HepG2 (cell line): ENCODE measurements at regions not wholly inside any gene's neighbourhood (a gene's known extent, or its start where the extent isn't known, plus 50 kb on each side); places are given as distances from the start of the nearest gene placed in this dataset.

Experiments used
- ARNT2 ChIP-seq: sonication (generic); formaldehyde crosslinking; IDR thresholded peaks from 2 replicates; pipeline ENCODE4 v1.8.0; 2022; ENCODE audit warnings: mild to moderate bottlenecking, low read depth, missing genetic modification reagents, moderate library complexity
- CTCF ChIP-seq: sonication (generic); formaldehyde crosslinking; IDR thresholded peaks from 2 replicates; pipeline ENCODE4 v1.5.0; 2020; ENCODE audit warnings: mild to moderate bottlenecking, missing genetic modification reagents, moderate library complexity
- HMGXB4 ChIP-seq, 2 experiments: sonication (generic) in 1 of 2; formaldehyde crosslinking in 1 of 2; IDR thresholded peaks; 2 replicates each; pipeline versions ENCODE4 v1.4.0 to v1.6.1; 2018 to 2020; ENCODE audit warnings: missing genetic modification reagents in 2 of 2, borderline replicate concordance in 1 of 2, low read depth in 1 of 2, mild to moderate bottlenecking in 1 of 2, missing biosample characterization in 1 of 2
- PATZ1 ChIP-seq: sonication (generic); formaldehyde crosslinking; IDR thresholded peaks from 2 replicates; pipeline ENCODE4 v1.4.0; 2020; ENCODE audit warnings: missing genetic modification reagents
- PAX8 ChIP-seq: sonication (generic); formaldehyde crosslinking; IDR thresholded peaks from 2 replicates; pipeline ENCODE4 v1.8.0; 2022; ENCODE audit warnings: mild to moderate bottlenecking, missing genetic modification reagents, borderline replicate concordance
- POLR2A ChIP-seq, 2 experiments: IDR thresholded peaks; 2 replicates each; pipeline ENCODE4 v1.6.1; 2011; ENCODE audit warnings: low read depth in 2 of 2, low read length in 2 of 2, mild to moderate bottlenecking in 1 of 2, moderate library complexity in 1 of 2; ENCODE audit not compliant: insufficient read depth in 1 of 2
- STAT6 ChIP-seq: sonication (generic); formaldehyde crosslinking; IDR thresholded peaks from 2 replicates; pipeline ENCODE4 v1.4.0; 2020; ENCODE audit warnings: missing genetic modification reagents, mild to moderate bottlenecking, borderline replicate concordance
- TAF1 ChIP-seq: sonication (generic); formaldehyde crosslinking; IDR thresholded peaks from 2 replicates; pipeline ENCODE4 v1.4.0; 2020; ENCODE audit warnings: missing genetic modification reagents
- TCF12 ChIP-seq, 2 experiments: fragments of 450-650 bp in 1 of 2; sonication (generic) in 1 of 2; formaldehyde crosslinking in 1 of 2; IDR thresholded peaks; 2 replicates each; pipeline versions ENCODE4 v1.6.1 to v1.8.0; 2017 to 2022; ENCODE audit warnings: antibody characterized with exemption in 1 of 2, mild to moderate bottlenecking in 1 of 2, missing genetic modification reagents in 1 of 2, moderate library complexity in 1 of 2
- ZNF136 ChIP-seq: sonication (generic); formaldehyde crosslinking; IDR thresholded peaks from 2 replicates; pipeline ENCODE4 v1.8.1; 2022; ENCODE audit warnings: low read depth, mild to moderate bottlenecking, moderate library complexity, missing genetic modification reagents
- ZNF446 ChIP-seq: sonication (generic); formaldehyde crosslinking; IDR thresholded peaks from 2 replicates; pipeline ENCODE4 v1.5.0; 2020; ENCODE audit warnings: mild to moderate bottlenecking, missing genetic modification reagents
- ZNF512B ChIP-seq: sonication (generic); formaldehyde crosslinking; IDR thresholded peaks from 2 replicates; pipeline ENCODE4 v1.5.1; 2020; ENCODE audit warnings: missing genetic modification reagents, mild to moderate bottlenecking, borderline replicate concordance
- ZNF646 ChIP-seq: sonication (generic); formaldehyde crosslinking; IDR thresholded peaks from 2 replicates; pipeline ENCODE4 v1.9.0; 2021; ENCODE audit warnings: mild to moderate bottlenecking, missing genetic modification reagents
- ZSCAN21 ChIP-seq: sonication (generic); formaldehyde crosslinking; IDR thresholded peaks from 2 replicates; pipeline ENCODE4 v1.8.0; 2022; ENCODE audit warnings: mild to moderate bottlenecking, missing genetic modification reagents, moderate library complexity, borderline replicate concordance

- TF ChIP-seq TCF12 (IDR thresholded peaks at IDR 0.05) = no peak
- TF ChIP-seq TCF12 (CRISPR knock-in tag; IDR thresholded peaks at IDR 0.05) = no peak
- no peak for TF ChIP-seq ZSCAN21 (CRISPR knock-in tag)
- TF ChIP-seq PAX8 (CRISPR knock-in tag) = no peak
- no peak for TF ChIP-seq ZNF646 (CRISPR knock-in tag)
- TF ChIP-seq POLR2A (IDR thresholded peaks at IDR 0.05; ENCODE audit: insufficient read depth in 1 of 2, low read depth in 2 of 2, low read length in 2 of 2) = no peak
- no peak for TF ChIP-seq TAF1 (CRISPR knock-in tag)
- no peak for TF ChIP-seq CTCF (CRISPR knock-in tag)
- no peak for TF ChIP-seq ZNF446 (CRISPR knock-in tag)
- TF ChIP-seq HMGXB4 (CRISPR knock-in tag; IDR thresholded peaks at IDR 0.05; ENCODE audit: borderline replicate concordance in 1 of 2, low read depth in 1 of 2) = no peak
- no peak for TF ChIP-seq ZNF512B (CRISPR knock-in tag)
- TF ChIP-seq PATZ1 (CRISPR knock-in tag) = no peak
- no peak for TF ChIP-seq ARNT2 (CRISPR knock-in tag)
- no peak for TF ChIP-seq STAT6 (CRISPR knock-in tag)
- TF ChIP-seq ZNF136 (CRISPR knock-in tag) = no peak
Measured at GRCh38 chr12:92489781-92490180, 213.0 kb upstream of the PLEKHG7 start.
